C4-2B (cell line): ENCODE measurements at regions not wholly inside any gene's neighbourhood (a gene's known extent, or its start where the extent isn't known, plus 50 kb on each side); places are given as distances from the start of the nearest gene placed in this dataset.

Experiments
- H3K27ac ChIP-seq: fragments of 450-650 bp; 2 replicates; pipeline ENCODE4 v1.5.1; 2017
- CTCF ChIP-seq: fragments of 450-650 bp; conservative IDR thresholded peaks from 2 replicates; pipeline ENCODE4 v1.5.1; 2017; ENCODE audit warnings: mild to moderate bottlenecking
- ZFX ChIP-seq: fragments of 450-650 bp; IDR thresholded peaks from 2 replicates; pipeline ENCODE4 v1.6.1; 2017

- no peak for TF ChIP-seq ZFX
- TF ChIP-seq CTCF, result no peak
- H3K27ac ChIP-seq, result no peak overlapping the region
These were observed 76.3 kb upstream of the CARD11 start for GRCh38 chr7:3119963-3120362.

- TF ChIP-seq ZFX, result no peak
- TF ChIP-seq CTCF, result no peak
- no peak overlapping the region for H3K27ac ChIP-seq
These were observed 76.8 kb upstream of the CARD11 start for GRCh38 chr7:3120513-3120912.

- no peak for TF ChIP-seq ZFX
- no peak for TF ChIP-seq CTCF
- no peak overlapping the region for H3K27ac ChIP-seq
These were observed 85.3 kb upstream of the CARD11 start for GRCh38 chr7:3128857-3129490.

GRCh38 chr7:3133811-3134385, 90.2 kb upstream of the CARD11 start:
- TF ChIP-seq ZFX (no peak), CTCF (no peak)
- H3K27ac ChIP-seq, result no peak overlapping the region

- no peak overlapping the region for H3K27ac ChIP-seq
- TF ChIP-seq ZFX (no peak), CTCF (no peak)
These were observed 91.1 kb upstream of the CARD11 start for GRCh38 chr7:3134745-3135144.

GRCh38 chr7:3135626-3136025, 92.0 kb upstream of the CARD11 start:
- no peak overlapping the region for H3K27ac ChIP-seq
- TF ChIP-seq ZFX (no peak), CTCF (no peak)

GRCh38 chr7:3138206-3138605, 94.5 kb upstream of the CARD11 start:
- no peak overlapping the region for H3K27ac ChIP-seq
- TF ChIP-seq ZFX (no peak), CTCF (no peak)
